ENCODE measurements at regions not wholly inside any gene's neighbourhood (a gene's known extent, or its start where the extent isn't known, plus 50 kb on each side); places are given as distances from the start of the nearest gene placed in this dataset.
"Not testable (repeated sequence)": the region's sequence is repeated elsewhere in the genome, so short reads cannot be mapped to it uniquely, and the experiment has no call there.

DNA sequence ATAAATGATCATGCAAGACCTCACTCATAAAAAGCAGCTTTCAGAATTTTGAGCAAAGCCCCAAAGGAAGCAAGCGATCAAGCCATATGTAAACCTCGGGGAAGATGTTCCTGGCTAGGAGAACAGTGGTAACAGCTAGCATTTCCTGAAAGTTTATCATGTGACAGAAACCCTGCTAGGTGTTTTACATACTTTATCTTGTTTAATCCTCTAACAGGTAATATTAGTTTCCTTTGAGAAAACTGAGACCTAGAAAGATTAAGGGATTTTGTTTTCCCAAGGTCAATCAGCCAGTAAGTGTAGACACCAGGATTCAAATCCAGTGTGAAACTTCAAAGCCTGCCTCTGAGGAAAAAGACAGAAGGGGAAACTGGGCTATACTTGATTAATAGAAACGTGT, 362.4 kb upstream of the MAF start:
- Histone ChIP-seq H3K4me3 (ENCODE audit: low read length) (no peak overlapping the region), H3K9ac (ENCODE audit: low read length) (no peak overlapping the region)

DNA sequence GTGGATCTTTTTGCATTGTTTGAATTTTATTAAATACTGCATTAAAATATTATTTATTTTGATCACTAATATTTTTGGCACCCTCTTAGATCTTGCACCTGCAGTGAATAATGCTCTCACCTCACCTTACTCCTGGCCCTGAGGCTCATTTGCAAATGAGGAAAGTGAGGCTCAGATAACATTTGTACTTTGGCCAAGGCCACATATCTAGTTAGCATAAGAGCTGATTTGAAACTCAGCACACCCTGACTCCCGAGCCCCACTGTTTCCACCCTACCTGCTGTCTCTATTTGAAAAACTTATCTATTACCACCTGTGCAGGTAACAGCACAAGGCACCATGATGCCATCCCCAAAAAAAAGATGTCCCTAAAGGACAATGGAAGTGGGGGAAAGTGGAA, 358.7 kb upstream of the MAF start:
- Histone ChIP-seq H3K36me3 (ENCODE audit: control insufficient read depth, insufficient read depth, low read length) (no peaks in the 10 kb centered on the region), H3K9ac (ENCODE audit: low read length) (no peak overlapping the region), H3K27me3 (ENCODE audit: control insufficient read depth, insufficient read depth, low read length) (no peaks in the 10 kb centered on the region), H3K4me3 (ENCODE audit: low read length) (no peak overlapping the region), H3K4me1 (ENCODE audit: control insufficient read depth, insufficient read depth, low read length) (no peaks in the 10 kb centered on the region), H3K9me3 (ENCODE audit: control insufficient read depth, low read length) (no peaks in the 10 kb centered on the region)

More for the DNA sequence above, 362.4 kb upstream of the MAF start:
- no peaks in the 10 kb centered on the region for H3K9me3 ChIP-seq (ENCODE audit: control insufficient read depth, low read length)
- H3K4me1 ChIP-seq (ENCODE audit: control insufficient read depth, insufficient read depth, low read length): no peaks in the 10 kb centered on the region
- no peaks in the 10 kb centered on the region for H3K27me3 ChIP-seq (ENCODE audit: control insufficient read depth, insufficient read depth, low read length)
- H3K36me3 ChIP-seq (ENCODE audit: control insufficient read depth, insufficient read depth, low read length): no peaks in the 10 kb centered on the region

DNA sequence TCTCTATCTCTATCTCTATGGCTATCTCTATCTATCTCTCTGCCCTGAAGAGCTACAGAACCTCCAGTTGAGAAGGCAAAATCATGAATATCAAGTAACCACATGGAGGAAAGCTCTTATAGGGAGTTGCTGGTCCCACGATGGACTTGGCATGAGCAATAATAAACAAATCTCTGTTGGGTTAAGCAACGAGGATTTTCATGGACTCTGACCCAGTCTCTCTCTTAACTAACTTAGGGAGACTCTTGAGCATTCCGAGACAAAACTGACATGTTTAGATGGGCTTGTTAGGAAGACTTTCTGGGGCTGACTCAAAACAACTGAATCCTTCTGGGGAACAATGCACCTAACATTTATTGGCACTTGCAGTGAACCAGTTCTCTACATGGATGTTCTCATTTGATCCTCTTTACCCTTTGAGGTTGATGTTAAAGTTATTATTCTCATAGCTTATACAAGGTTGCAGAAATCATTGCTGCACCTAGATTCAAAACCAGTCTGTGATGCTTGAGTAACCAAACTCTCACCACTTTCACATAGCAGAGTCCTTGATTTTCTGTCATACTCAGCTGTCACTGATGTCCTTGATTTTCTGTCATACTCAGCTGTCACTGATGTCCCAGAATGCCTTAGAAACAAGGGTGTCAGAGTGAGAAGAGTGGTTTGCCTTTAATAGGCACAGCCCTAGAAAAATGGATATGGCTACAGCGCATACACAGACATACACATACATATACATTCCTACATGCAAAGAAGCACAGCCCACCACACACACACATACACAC, 354.6 kb upstream of the MAF start:
- no peaks in the 10 kb centered on the region for H3K9me3 ChIP-seq (ENCODE audit: control insufficient read depth, low read length)
- H3K27me3 ChIP-seq (ENCODE audit: control insufficient read depth, insufficient read depth, low read length): no peaks in the 10 kb centered on the region
- no peaks in the 10 kb centered on the region for H3K4me1 ChIP-seq (ENCODE audit: control insufficient read depth, insufficient read depth, low read length)
- no peak overlapping the region for H3K4me3 ChIP-seq (ENCODE audit: low read length)
- no peak overlapping the region for H3K9ac ChIP-seq (ENCODE audit: low read length)
- H3K36me3 ChIP-seq (ENCODE audit: control insufficient read depth, insufficient read depth, low read length): no peaks in the 10 kb centered on the region

DNA sequence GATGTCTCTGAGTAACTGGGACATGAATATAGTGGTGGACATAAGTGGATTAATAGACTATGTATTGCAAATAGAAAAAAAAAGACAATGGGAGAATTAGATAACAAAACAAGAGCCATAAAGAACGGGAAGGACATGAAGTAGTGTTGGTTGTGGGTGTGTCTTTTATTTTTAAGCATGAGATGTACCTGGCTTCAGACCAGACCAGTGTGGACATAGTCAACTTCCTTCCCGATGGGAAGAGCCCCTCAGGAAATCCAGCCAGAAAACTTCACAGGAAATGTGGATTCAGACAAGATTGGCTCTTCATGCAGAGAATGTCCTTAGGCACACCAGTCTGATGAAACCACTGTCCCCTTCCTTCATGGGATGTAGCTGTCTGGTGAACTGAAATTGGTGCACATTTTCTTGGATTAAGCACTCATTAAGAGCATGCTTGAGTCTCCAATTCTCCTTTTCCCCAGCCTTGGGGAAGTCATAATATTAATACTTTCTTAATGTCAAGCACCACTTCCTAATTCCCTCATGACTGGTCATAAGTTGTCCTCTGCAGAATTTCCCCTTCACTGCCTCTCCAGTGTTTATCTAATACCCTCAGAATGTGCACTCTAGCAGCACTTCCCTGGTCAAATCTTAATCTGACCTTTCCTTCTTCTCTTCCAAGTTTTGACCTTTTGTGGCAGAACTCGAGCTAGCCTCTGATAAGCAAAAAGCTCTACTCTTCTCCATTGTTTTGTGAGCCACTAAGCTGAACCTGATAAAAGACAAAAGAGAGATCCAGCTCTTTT, 350.6 kb upstream of the MAF start:
- no peak overlapping the region for H3K4me3 ChIP-seq (ENCODE audit: low read length)
- no peaks in the 10 kb centered on the region for H3K9me3 ChIP-seq (ENCODE audit: control insufficient read depth, low read length)
- H3K36me3 ChIP-seq (ENCODE audit: control insufficient read depth, insufficient read depth, low read length): no peaks in the 10 kb centered on the region
- H3K4me1 ChIP-seq (ENCODE audit: control insufficient read depth, insufficient read depth, low read length): no peaks in the 10 kb centered on the region
- H3K27me3 ChIP-seq (ENCODE audit: control insufficient read depth, insufficient read depth, low read length): no peaks in the 10 kb centered on the region
- H3K9ac ChIP-seq (ENCODE audit: low read length): no peak overlapping the region

DNA sequence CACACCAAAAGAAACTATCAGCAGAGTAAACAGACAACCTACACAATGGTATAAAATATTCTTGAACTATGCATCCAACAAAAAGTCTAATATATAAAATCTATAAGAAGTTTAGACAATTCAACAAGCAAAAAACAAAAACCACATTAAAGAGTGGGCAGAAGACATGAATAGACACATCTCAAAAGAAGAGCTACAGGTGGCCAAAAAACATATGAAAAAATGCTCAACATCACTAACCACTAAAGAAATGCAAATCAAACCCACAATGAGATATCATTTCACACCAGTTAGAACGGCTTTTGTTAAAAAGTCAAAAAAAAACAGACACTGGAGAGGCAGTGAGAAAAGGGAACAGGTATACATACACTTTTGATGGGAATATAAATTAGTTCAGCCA, 348.9 kb upstream of the MAF start:
- H3K4me3 ChIP-seq (ENCODE audit: low read length): no peak overlapping the region
- H3K27me3 ChIP-seq (ENCODE audit: control insufficient read depth, insufficient read depth, low read length): no peaks in the 10 kb centered on the region

DNA sequence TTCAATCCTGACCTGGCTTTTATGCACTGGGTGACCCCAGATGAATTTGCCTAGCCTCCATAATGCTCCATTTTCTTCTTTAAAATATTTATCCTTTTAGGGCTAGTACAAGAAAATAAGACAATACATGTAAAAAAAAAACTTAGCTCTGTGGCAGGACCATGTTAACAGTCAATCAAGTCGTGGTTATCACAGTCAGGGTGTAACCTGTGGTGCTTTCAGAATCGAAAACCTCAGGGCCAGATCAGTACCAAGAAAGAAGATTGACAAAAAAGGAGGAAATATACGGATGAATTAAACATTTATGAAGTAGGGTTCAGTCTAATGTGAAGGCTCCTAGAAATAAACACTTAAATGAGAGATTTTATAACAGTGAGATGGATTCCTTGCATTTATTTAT, 347.2 kb upstream of the MAF start:
- no peaks in the 10 kb centered on the region for H3K27me3 ChIP-seq (ENCODE audit: control insufficient read depth, insufficient read depth, low read length)
- H3K4me3 ChIP-seq (ENCODE audit: low read length): no peak overlapping the region
- no peaks in the 10 kb centered on the region for H3K36me3 ChIP-seq (ENCODE audit: control insufficient read depth, insufficient read depth, low read length)
- no peaks in the 10 kb centered on the region for H3K4me1 ChIP-seq (ENCODE audit: control insufficient read depth, insufficient read depth, low read length)
- no peak overlapping the region for H3K9ac ChIP-seq (ENCODE audit: low read length)
- H3K9me3 ChIP-seq (ENCODE audit: control insufficient read depth, low read length): no peaks in the 10 kb centered on the region

More for the DNA sequence above, 348.9 kb upstream of the MAF start:
- H3K36me3 ChIP-seq (ENCODE audit: control insufficient read depth, insufficient read depth, low read length): no peaks in the 10 kb centered on the region
- H3K4me1 ChIP-seq (ENCODE audit: control insufficient read depth, insufficient read depth, low read length): no peaks in the 10 kb centered on the region
- no peak overlapping the region for H3K9ac ChIP-seq (ENCODE audit: low read length)
- H3K9me3 ChIP-seq (ENCODE audit: control insufficient read depth, low read length): no peaks in the 10 kb centered on the region

DNA sequence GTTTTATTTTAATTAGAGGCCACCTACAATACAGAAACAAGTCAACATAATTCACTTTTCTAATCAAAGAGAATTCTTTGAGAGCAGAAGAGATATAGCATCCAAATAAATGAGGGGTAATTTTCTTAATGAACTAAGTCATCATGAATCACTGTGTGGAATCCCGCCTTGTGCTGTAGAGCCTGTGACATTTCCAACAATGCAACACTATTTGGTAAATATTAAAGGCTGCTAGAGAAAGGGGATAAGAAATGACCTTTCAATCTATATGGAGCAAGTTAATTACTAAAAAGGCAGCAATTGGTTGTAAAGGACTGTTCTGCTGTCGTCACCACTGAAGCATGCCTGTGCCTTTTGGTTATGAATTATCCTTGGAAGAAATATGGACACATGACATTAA, 345.7 kb upstream of the MAF start:
- no peaks in the 10 kb centered on the region for H3K36me3 ChIP-seq (ENCODE audit: control insufficient read depth, insufficient read depth, low read length)
- no peaks in the 10 kb centered on the region for H3K4me1 ChIP-seq (ENCODE audit: control insufficient read depth, insufficient read depth, low read length)
- H3K9ac ChIP-seq (ENCODE audit: low read length): no peak overlapping the region
- no peaks in the 10 kb centered on the region for H3K27me3 ChIP-seq (ENCODE audit: control insufficient read depth, insufficient read depth, low read length)
- no peak overlapping the region for H3K4me3 ChIP-seq (ENCODE audit: low read length)
- no peaks in the 10 kb centered on the region for H3K9me3 ChIP-seq (ENCODE audit: control insufficient read depth, low read length)

DNA sequence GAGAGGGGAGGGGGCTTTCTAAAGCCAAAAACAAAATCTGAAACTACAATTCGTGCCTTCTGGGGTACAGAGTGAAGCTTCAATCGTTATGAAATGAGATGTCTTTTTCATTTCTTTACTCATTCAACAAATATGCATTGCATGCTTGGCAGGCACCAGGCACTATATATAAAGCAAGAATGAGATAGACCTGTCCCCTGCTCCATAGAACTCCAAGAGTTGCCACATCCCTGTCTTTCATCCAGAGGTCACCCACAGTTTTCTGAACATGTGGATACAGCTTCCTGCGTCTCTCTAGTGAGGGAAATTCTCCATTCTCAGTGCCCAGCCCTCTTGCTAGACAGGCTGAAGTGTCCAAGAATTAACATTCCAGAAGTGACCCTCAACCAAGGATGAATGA, 343.2 kb upstream of the MAF start:
- H3K4me3 ChIP-seq (ENCODE audit: low read length): no peak overlapping the region
- H3K9me3 ChIP-seq (ENCODE audit: control insufficient read depth, low read length): no peaks in the 10 kb centered on the region
- no peaks in the 10 kb centered on the region for H3K4me1 ChIP-seq (ENCODE audit: control insufficient read depth, insufficient read depth, low read length)
- H3K27me3 ChIP-seq (ENCODE audit: control insufficient read depth, insufficient read depth, low read length): no peaks in the 10 kb centered on the region
- H3K36me3 ChIP-seq (ENCODE audit: control insufficient read depth, insufficient read depth, low read length): no peaks in the 10 kb centered on the region
- no peak overlapping the region for H3K9ac ChIP-seq (ENCODE audit: low read length)

DNA sequence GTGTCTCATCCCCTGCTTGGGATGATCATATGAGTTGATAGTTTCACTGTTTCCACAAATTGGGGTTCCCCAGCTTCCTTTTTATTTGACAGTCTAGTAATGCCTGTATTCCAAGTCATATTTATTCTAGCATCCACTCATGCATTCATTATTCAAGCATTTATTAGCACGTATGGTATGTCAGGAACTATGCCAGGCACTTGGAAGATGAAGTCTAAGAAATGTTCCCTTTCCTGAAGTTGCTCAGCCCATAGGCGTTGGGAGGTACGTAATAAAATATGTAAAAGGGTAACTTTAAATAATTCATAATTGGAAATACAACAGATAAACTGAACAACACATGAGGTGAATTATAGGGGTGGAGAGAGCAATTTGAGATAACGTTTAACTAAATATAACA, 338.0 kb upstream of the MAF start:
- no peaks in the 10 kb centered on the region for H3K9me3 ChIP-seq (ENCODE audit: control insufficient read depth, low read length)
- no peak overlapping the region for H3K9ac ChIP-seq (ENCODE audit: low read length)
- no peaks in the 10 kb centered on the region for H3K4me1 ChIP-seq (ENCODE audit: control insufficient read depth, insufficient read depth, low read length)
- H3K4me3 ChIP-seq (ENCODE audit: low read length): no peak overlapping the region
- H3K27me3 ChIP-seq (ENCODE audit: control insufficient read depth, insufficient read depth, low read length): no peaks in the 10 kb centered on the region
- H3K36me3 ChIP-seq (ENCODE audit: control insufficient read depth, insufficient read depth, low read length): no peaks in the 10 kb centered on the region

DNA sequence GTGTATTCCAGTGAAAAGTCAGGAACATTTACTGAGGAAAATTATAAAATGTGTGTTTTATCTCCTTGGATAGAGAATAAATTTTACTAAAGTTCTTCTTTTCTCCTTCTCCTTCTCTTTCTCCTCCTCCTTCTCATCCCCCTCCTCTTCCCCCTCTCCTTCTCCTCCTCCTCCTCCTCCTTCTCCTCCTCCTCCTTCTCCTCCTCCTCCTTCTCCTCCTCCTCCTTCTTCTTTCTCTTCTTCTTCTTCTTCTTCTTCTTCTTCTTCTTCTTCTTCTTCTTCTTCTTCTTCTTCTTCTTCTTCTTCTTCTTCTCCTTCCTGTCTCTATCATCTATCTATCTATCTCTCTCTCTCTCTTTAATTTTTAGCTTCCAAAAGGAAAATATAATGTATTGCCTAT, 337.1 kb upstream of the MAF start:
- not testable (repeated sequence) for H3K4me1 ChIP-seq (ENCODE audit: control insufficient read depth, insufficient read depth, low read length); H3K4me3 ChIP-seq (ENCODE audit: low read length); H3K9me3 ChIP-seq (ENCODE audit: control insufficient read depth, low read length); H3K27me3 ChIP-seq (ENCODE audit: control insufficient read depth, insufficient read depth, low read length); H3K9ac ChIP-seq (ENCODE audit: low read length); H3K36me3 ChIP-seq (ENCODE audit: control insufficient read depth, insufficient read depth, low read length)

DNA sequence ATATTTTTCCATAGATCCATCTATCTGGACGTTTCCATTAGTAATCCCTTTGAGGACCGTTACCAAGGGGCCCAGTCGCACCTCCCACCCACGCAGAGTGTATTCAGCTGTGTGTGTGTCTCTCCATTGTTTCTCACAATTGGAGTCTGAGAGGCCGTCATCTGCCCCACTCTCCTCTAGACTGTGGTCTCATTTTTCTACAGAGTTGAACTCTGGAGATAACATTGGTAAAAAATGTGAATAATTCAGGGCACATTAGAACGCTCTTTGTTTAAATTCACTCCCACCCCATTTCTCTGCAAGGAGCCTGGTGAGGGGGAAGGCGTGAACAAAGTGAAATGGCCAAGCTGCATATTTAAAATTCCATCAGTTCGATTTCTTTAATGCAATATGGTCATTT, 333.1 kb upstream of the MAF start:
- Histone ChIP-seq H3K4me3 (ENCODE audit: low read length) (no peak overlapping the region), H3K4me1 (ENCODE audit: control insufficient read depth, insufficient read depth, low read length) (no peaks in the 10 kb centered on the region), H3K9ac (ENCODE audit: low read length) (no peak overlapping the region), H3K27me3 (ENCODE audit: control insufficient read depth, insufficient read depth, low read length) (no peaks in the 10 kb centered on the region), H3K36me3 (ENCODE audit: control insufficient read depth, insufficient read depth, low read length) (no peaks in the 10 kb centered on the region), H3K9me3 (ENCODE audit: control insufficient read depth, low read length) (no peaks in the 10 kb centered on the region)

DNA sequence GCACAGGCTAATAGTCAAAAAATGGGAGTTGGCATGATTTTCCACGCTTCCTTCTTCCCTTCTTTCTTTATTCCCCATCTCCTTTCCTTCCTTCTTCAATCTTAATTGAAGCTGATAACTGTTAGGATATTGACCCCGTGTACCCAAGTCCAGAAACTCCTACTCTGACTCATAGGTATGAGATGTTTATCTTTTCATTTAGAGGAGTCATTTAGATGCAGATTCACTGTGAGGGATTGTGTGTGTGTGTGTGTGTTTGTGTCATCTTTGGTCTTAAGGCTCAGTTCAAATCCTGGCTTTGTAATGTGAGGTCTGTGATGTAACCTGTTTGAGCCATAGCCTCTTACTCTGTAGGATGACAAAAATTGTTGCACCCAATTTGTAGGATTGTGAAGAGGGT, 332.0 kb upstream of the MAF start:
- Histone ChIP-seq H3K27me3 (ENCODE audit: control insufficient read depth, insufficient read depth, low read length) (no peaks in the 10 kb centered on the region), H3K4me3 (ENCODE audit: low read length) (no peak overlapping the region), H3K9ac (ENCODE audit: low read length) (no peak overlapping the region), H3K36me3 (ENCODE audit: control insufficient read depth, insufficient read depth, low read length) (no peaks in the 10 kb centered on the region), H3K9me3 (ENCODE audit: control insufficient read depth, low read length) (no peaks in the 10 kb centered on the region), H3K4me1 (ENCODE audit: control insufficient read depth, insufficient read depth, low read length) (no peaks in the 10 kb centered on the region)

All from mucosa of stomach (tissue), 1 donor.